ENCODE measurements at regions not wholly inside any gene's neighbourhood (a gene's known extent, or its start where the extent isn't known, plus 50 kb on each side); places are given as distances from the start of the nearest gene placed in this dataset.

DNA sequence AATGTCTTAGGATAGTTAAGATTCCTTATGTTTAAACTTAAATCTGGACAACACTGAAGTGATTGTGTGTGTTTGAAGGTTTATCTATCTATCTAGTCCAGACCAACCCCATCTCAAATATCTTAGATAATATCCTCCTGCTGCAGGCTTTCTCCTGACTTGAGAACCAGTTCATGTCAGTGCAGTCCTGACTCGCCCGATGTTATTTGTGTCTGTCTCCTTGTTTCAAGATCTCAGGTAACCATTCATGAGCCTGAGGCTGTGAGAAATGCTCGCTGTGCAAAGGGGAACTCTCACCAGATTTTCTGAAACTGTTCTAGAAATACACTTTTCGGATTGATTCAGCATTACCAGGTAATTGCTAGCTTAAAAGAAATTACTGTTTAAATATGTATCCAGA lies 356.2 kb downstream of the SNAPC1 start:
- TF ChIP-seq CTCF (IDR thresholded peaks at IDR 0.05; ENCODE audit: poor library complexity), result no peak
- TF ChIP-seq EZH2 (IDR thresholded peaks at IDR 0.05; ENCODE audit: borderline replicate concordance), result no peak

Data from hepatocyte (in vitro differentiated cells).